ENCODE measurements at regions not wholly inside any gene's neighbourhood (a gene's known extent, or its start where the extent isn't known, plus 50 kb on each side); places are given as distances from the start of the nearest gene placed in this dataset.

DNA sequence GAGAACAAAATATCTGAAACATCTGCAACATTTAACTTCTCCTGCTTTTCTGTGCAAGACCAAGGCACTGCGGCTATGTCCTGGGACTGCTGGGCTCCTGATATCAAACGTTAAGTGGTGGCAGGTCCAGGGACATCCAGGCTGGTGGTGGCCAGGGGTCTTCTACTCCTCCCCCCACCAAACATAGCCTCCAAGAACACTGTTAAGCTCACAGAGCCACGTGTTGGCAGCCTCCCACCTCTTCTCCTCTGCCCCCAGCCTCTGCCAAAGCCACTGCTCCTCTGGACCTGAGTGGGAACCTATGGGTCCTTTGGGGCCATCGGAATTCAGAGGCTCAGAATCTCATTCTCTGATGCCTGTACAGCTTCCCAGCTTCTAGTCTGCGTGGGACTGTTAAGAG lies 325.7 kb downstream of the ARRDC4 start:
- TF ChIP-seq, protein P1, sequence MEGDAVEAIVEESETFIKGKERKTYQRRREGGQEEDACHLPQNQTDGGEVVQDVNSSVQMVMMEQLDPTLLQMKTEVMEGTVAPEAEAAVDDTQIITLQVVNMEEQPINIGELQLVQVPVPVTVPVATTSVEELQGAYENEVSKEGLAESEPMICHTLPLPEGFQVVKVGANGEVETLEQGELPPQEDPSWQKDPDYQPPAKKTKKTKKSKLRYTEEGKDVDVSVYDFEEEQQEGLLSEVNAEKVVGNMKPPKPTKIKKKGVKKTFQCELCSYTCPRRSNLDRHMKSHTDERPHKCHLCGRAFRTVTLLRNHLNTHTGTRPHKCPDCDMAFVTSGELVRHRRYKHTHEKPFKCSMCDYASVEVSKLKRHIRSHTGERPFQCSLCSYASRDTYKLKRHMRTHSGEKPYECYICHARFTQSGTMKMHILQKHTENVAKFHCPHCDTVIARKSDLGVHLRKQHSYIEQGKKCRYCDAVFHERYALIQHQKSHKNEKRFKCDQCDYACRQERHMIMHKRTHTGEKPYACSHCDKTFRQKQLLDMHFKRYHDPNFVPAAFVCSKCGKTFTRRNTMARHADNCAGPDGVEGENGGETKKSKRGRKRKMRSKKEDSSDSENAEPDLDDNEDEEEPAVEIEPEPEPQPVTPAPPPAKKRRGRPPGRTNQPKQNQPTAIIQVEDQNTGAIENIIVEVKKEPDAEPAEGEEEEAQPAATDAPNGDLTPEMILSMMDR (IDR thresholded peaks at IDR 0.05; ENCODE audit: extremely low read depth in 1 of 2, insufficient read depth in 1 of 2, low read depth in 1 of 2, low read length in 2 of 2) = no peak
- TF ChIP-seq POLR2A (IDR thresholded peaks at IDR 0.05; ENCODE audit: low read depth, low read length) (no peak), JUN (IDR thresholded peaks at IDR 0.05; ENCODE audit: borderline replicate concordance, insufficient read depth, insufficient read length, low read depth) (no peak), EZH2 (IDR thresholded peaks at IDR 0.05; ENCODE audit: borderline replicate concordance, low read depth, low read length, severe bottlenecking) (no peak), POLR2AphosphoS5 (IDR thresholded peaks at IDR 0.05; ENCODE audit: insufficient read depth, low read depth, low read length) (no peak), MYC (IDR thresholded peaks at IDR 0.05; ENCODE audit: low read depth, low read length) (no peak), FOS (IDR thresholded peaks at IDR 0.05; ENCODE audit: borderline replicate concordance, insufficient read depth, low read length) (no peak), GATA2 (IDR thresholded peaks at IDR 0.05; ENCODE audit: insufficient read depth, insufficient read length, low read depth, low read length) (no peak)
- TF ChIP-seq, protein P2, sequence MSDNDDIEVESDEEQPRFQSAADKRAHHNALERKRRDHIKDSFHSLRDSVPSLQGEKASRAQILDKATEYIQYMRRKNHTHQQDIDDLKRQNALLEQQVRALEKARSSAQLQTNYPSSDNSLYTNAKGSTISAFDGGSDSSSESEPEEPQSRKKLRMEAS (IDR thresholded peaks at IDR 0.05; ENCODE audit: insufficient read depth, insufficient read length) = no peak
